SK-N-SH (cell line): ENCODE measurements at regions not wholly inside any gene's neighbourhood (a gene's known extent, or its start where the extent isn't known, plus 50 kb on each side); places are given as distances from the start of the nearest gene placed in this dataset.

Experiments used
- CTCF ChIP-seq: fragments of 200-600 bp; sonication (generic); IDR thresholded peaks from 2 replicates; pipeline ENCODE4 v1.6.1; 2017; ENCODE audit warnings: antibody characterized with exemption, mild to moderate bottlenecking, moderate library complexity
- FOSL2 ChIP-seq: IDR thresholded peaks from 2 replicates; pipeline ENCODE4 v1.4.0; 2012; ENCODE audit warnings: low read depth, mild to moderate bottlenecking, moderate library complexity, borderline replicate concordance
- REST ChIP-seq: IDR thresholded peaks from 2 replicates; pipeline ENCODE4 v1.6.1; 2012; ENCODE audit warnings: mild to moderate bottlenecking, low read depth, low read length, moderate library complexity
- SMC3 ChIP-seq: IDR thresholded peaks from 2 replicates; pipeline ENCODE4 v1.6.1; 2012; ENCODE audit warnings: low read depth, low read length, improper control_type of control experiment
- TF ChIP-seq, protein P1 (sequence below): fragments of 150-350 bp; IDR thresholded peaks from 2 replicates; pipeline ENCODE4 v1.6.1; 2016; ENCODE audit warnings: mild to moderate bottlenecking, low read depth, low read length

DNA sequence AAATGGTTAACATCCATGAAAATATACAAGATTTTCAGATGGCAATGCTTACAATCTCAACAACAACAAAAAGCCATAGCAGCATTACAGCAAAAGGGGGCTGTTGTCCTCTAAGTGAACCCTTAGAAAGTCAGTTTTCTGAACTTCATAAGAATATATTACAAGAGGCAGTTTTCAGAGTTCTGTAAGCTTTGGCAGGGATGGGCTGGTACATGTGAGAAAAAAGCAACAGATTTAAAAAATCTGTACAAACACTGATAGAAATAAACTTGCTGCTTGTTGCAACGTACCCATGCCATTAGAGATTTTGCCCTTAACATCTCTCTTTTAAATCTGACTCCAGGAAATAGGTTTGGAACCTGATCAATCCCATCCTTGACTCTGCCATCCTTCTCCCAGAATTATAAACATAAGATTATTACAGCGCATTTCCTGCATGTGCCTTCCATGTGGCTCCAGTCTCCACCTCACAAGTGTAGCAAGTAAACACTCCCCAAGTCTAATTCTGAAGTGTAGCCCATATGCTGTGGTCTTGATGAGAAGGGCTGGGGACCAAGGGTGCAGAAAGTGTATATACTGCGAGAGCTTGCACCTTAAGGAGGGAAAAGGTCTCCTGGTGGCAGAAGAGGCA lies 101.4 kb upstream of the TSPAN2 start:
- TF ChIP-seq FOSL2, result no peak
- no peak for TF ChIP-seq CTCF
- TF ChIP-seq SMC3, result no peak
- TF ChIP-seq, protein P1, sequence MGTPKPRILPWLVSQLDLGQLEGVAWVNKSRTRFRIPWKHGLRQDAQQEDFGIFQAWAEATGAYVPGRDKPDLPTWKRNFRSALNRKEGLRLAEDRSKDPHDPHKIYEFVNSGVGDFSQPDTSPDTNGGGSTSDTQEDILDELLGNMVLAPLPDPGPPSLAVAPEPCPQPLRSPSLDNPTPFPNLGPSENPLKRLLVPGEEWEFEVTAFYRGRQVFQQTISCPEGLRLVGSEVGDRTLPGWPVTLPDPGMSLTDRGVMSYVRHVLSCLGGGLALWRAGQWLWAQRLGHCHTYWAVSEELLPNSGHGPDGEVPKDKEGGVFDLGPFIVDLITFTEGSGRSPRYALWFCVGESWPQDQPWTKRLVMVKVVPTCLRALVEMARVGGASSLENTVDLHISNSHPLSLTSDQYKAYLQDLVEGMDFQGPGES, result no peak
- no peak for TF ChIP-seq REST
